ENCODE measurements at regions not wholly inside any gene's neighbourhood (a gene's known extent, or its start where the extent isn't known, plus 50 kb on each side); places are given as distances from the start of the nearest gene placed in this dataset.

GRCh38 chr1:82555501-82555900 is 754.8 kb downstream of the ADGRL2 start:
- Histone ChIP-seq H3K27ac (no peak overlapping the region), H3K36me3 (no peaks in the 10 kb centered on the region), H3K4me3 (no peak overlapping the region), H3K4me1 (ENCODE audit: low read depth) (no peaks in the 10 kb centered on the region), H3K9me3 (ENCODE audit: low read depth) (no peaks in the 10 kb centered on the region), H3K27me3 (no peaks in the 10 kb centered on the region)
- TF ChIP-seq, protein P1, sequence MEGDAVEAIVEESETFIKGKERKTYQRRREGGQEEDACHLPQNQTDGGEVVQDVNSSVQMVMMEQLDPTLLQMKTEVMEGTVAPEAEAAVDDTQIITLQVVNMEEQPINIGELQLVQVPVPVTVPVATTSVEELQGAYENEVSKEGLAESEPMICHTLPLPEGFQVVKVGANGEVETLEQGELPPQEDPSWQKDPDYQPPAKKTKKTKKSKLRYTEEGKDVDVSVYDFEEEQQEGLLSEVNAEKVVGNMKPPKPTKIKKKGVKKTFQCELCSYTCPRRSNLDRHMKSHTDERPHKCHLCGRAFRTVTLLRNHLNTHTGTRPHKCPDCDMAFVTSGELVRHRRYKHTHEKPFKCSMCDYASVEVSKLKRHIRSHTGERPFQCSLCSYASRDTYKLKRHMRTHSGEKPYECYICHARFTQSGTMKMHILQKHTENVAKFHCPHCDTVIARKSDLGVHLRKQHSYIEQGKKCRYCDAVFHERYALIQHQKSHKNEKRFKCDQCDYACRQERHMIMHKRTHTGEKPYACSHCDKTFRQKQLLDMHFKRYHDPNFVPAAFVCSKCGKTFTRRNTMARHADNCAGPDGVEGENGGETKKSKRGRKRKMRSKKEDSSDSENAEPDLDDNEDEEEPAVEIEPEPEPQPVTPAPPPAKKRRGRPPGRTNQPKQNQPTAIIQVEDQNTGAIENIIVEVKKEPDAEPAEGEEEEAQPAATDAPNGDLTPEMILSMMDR (IDR thresholded peaks at IDR 0.05; ENCODE audit: low read depth, low read length) = no peak
- no peak for DNase-seq (ENCODE audit: low read depth in 1 of 2, low spot score in 1 of 2)

GRCh38 chr1:82549841-82550240 is 749.1 kb downstream of the ADGRL2 start:
- no peaks in the 10 kb centered on the region for H3K27me3 ChIP-seq
- TF ChIP-seq, protein P1 (IDR thresholded peaks at IDR 0.05; ENCODE audit: low read depth, low read length) = no peak
- no peak for DNase-seq (ENCODE audit: low read depth in 1 of 2, low spot score in 1 of 2)
- H3K36me3 ChIP-seq = no peaks in the 10 kb centered on the region
- no peaks in the 10 kb centered on the region for H3K4me1 ChIP-seq (ENCODE audit: low read depth)
- H3K4me3 ChIP-seq = no peak overlapping the region
- no peak overlapping the region for H3K27ac ChIP-seq
- no peaks in the 10 kb centered on the region for H3K9me3 ChIP-seq (ENCODE audit: low read depth)

- TF ChIP-seq, protein P1 (IDR thresholded peaks at IDR 0.05; ENCODE audit: low read depth, low read length) = no peak
- Histone ChIP-seq H3K36me3 (no peaks in the 10 kb centered on the region), H3K4me3 (no peak overlapping the region), H3K27me3 (no peaks in the 10 kb centered on the region), H3K4me1 (ENCODE audit: low read depth) (no peaks in the 10 kb centered on the region), H3K9me3 (ENCODE audit: low read depth) (no peaks in the 10 kb centered on the region), H3K27ac (no peak overlapping the region)
- no peak for DNase-seq (ENCODE audit: low read depth in 1 of 2, low spot score in 1 of 2)
These were observed 742.0 kb downstream of the ADGRL2 start for GRCh38 chr1:82542766-82543165.

DNA sequence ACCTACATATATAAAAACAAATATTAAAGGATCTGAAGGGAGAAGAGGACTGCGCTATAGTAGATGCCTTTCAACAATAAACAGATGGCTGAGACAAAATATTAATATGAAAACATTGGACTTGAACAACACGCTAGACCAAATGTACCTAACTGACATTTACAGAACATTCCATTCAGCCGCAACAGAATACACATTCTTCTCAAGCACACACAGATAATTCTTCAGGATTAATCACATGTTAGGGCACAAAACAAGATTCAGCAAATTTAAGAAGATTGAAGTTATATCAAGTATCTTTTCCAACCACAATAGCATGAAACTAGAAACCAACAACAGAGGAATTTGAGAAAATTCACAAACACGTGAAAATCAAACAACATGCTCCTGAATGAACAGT is 741.4 kb downstream of the ADGRL2 start:
- TF ChIP-seq, protein P1 (IDR thresholded peaks at IDR 0.05; ENCODE audit: low read depth, low read length) = no peak
- Histone ChIP-seq H3K36me3 (no peaks in the 10 kb centered on the region), H3K27me3 (no peaks in the 10 kb centered on the region), H3K4me3 (no peak overlapping the region), H3K4me1 (ENCODE audit: low read depth) (no peaks in the 10 kb centered on the region), H3K27ac (no peak overlapping the region), H3K9me3 (ENCODE audit: low read depth) (no peaks in the 10 kb centered on the region)
- DNase-seq (ENCODE audit: low read depth in 1 of 2, low spot score in 1 of 2) = no peak

GRCh38 chr1:82540006-82540405 is 739.3 kb downstream of the ADGRL2 start:
- no peaks in the 10 kb centered on the region for H3K36me3 ChIP-seq

More at GRCh38 chr1:82540006-82540405, 739.3 kb downstream of the ADGRL2 start:
- Histone ChIP-seq H3K4me1 (ENCODE audit: low read depth) (no peaks in the 10 kb centered on the region), H3K27me3 (no peaks in the 10 kb centered on the region), H3K9me3 (ENCODE audit: low read depth) (no peaks in the 10 kb centered on the region), H3K27ac (no peak overlapping the region), H3K4me3 (no peak overlapping the region)
- DNase-seq (ENCODE audit: low read depth in 1 of 2, low spot score in 1 of 2) = no peak
- TF ChIP-seq, protein P1 (IDR thresholded peaks at IDR 0.05; ENCODE audit: low read depth, low read length) = no peak
